PFSK-1 (cell line): ENCODE measurements at regions not wholly inside any gene's neighbourhood (a gene's known extent, or its start where the extent isn't known, plus 50 kb on each side); places are given as distances from the start of the nearest gene placed in this dataset.

Experiments
- FOXP2 ChIP-seq: optimal IDR thresholded peaks from 2 replicates; pipeline ENCODE3; 2011; ENCODE audit warnings: borderline replicate concordance, control low read depth, inconsistent platforms; ENCODE audit not compliant: insufficient read depth; ENCODE audit errors: extremely low read length, extremely low read depth
- POLR2AphosphoS5 ChIP-seq: IDR thresholded peaks from 2 replicates; pipeline ENCODE4 v1.6.1; 2012; ENCODE audit warnings: low read depth, mild to moderate bottlenecking, control low read depth, low read length, moderate library complexity
- REST ChIP-seq, 2 experiments: IDR thresholded peaks; 2 replicates each; pipeline versions ENCODE4 v1.6.1 to v1.8.0; 2011 to 2012; ENCODE audit warnings: low read depth in 2 of 2, low read length in 2 of 2, control low read depth in 1 of 2, inconsistent platforms in 1 of 2, mild to moderate bottlenecking in 1 of 2, moderate library complexity in 1 of 2; ENCODE audit not compliant: insufficient read depth in 1 of 2
- SIN3A ChIP-seq: IDR thresholded peaks from 2 replicates; pipeline ENCODE4 v1.6.1; 2012; ENCODE audit warnings: mild to moderate bottlenecking, low read length, moderate library complexity, borderline replicate concordance; ENCODE audit not compliant: insufficient read depth
- TAF1 ChIP-seq: IDR thresholded peaks from 2 replicates; pipeline ENCODE4 v1.6.1; 2012; ENCODE audit warnings: low read length, control low read depth, borderline replicate concordance; ENCODE audit not compliant: insufficient read depth

DNA sequence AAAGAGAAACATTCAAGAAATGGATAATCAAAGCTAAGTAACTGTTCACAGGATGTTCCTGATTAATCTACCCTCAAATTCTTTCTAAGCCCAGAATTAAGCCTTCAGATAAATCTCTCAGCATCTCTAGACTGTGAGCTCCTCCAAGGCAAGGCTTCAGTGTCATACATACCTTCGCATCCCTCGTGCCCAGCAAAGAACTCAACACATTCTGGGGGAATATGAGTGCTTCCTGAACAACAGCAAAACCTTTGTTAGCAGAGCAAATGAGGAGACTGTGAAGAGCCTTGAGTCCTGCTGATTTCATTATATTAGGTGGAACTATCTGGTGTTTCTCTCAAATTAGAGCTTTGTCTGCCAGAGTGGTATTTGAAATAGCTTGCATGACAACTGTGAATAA is 401.8 kb upstream of the TMPO start:
- TF ChIP-seq REST (IDR thresholded peaks at IDR 0.05; ENCODE audit: insufficient read depth in 1 of 2, low read depth in 2 of 2, low read length in 2 of 2) (no peak), POLR2AphosphoS5 (no peak), TAF1 (no peak), SIN3A (no peak), FOXP2 (no peak)
